ENCODE measurements at regions not wholly inside any gene's neighbourhood (a gene's known extent, or its start where the extent isn't known, plus 50 kb on each side); places are given as distances from the start of the nearest gene placed in this dataset.

- TF ChIP-seq POLR2AphosphoS5 (IDR thresholded peaks at IDR 0.05), result no peak
- no peak for TF ChIP-seq CTCF (IDR thresholded peaks at IDR 0.05)
Observed at GRCh38 chr22:48268293-48268692, 1505.8 kb downstream of the TBC1D22A start.
